ENCODE measurements at regions not wholly inside any gene's neighbourhood (a gene's known extent, or its start where the extent isn't known, plus 50 kb on each side); places are given as distances from the start of the nearest gene placed in this dataset.
"Not testable (repeated sequence)": the region's sequence is repeated elsewhere in the genome, so short reads cannot be mapped to it uniquely, and the experiment has no call there.

DNA sequence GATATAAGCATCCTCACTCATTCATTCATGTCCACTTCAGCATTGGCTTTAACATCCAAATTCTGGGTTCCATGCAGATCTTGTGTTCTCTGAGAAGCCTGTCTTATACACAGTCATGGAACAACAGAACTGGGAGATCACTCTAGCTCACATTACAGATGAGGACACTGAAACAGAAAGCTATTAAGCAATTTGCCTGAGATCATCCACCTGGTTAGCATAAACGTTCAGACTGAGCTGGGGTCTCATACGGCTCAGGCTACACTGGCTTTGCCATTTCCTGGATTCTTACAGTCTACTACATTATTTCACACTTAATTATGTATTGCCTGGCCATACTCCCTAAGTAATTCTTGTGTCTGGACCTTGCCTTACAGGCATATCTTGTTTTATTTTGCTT, 169.4 kb upstream of the FANCL start:
- DNase-seq = no peak
- H3K9me3 Mint-ChIP-seq = no peaks in the 10 kb centered on the region
- H3K27ac Mint-ChIP-seq = no peak overlapping the region
- H3K36me3 Mint-ChIP-seq (ENCODE audit: insufficient read depth in 2 of 2) = no peaks in the 10 kb centered on the region
- no peak overlapping the region for H3K4me3 Mint-ChIP-seq
- no peaks in the 10 kb centered on the region for H3K27me3 Mint-ChIP-seq (ENCODE audit: low read depth)
- ATAC-seq (replicated peaks in 1 of 2) = no peak
- H3K4me1 Mint-ChIP-seq (ENCODE audit: low read depth) = no peaks in the 10 kb centered on the region

DNA sequence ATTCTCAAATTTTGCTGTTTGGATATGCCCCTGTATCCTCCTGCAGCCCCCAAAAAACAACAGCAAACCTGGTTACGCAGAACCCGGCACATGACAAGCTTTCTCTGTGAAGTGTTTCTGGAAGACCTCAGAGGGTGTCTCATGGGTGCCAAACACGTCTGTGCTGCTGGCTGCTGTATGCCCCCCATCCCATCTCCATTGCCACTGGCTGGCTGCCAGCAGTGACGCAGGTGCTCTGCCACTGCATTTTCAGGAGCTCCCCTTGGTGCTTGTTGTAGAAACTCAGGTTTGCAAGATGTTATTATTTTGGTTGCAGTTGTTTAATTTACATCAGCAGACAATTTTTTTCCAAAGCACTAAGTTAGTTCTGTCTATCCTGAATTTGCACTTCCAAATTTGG, 166.4 kb upstream of the FANCL start:
- ATAC-seq (replicated peaks in 1 of 2) (no peak), DNase-seq (no peak)
- Mint-ChIP-seq H3K4me1 (ENCODE audit: low read depth) (no peaks in the 10 kb centered on the region), H3K36me3 (ENCODE audit: insufficient read depth in 2 of 2) (no peaks in the 10 kb centered on the region), H3K4me3 (no peak overlapping the region), H3K27ac (no peak overlapping the region), H3K27me3 (ENCODE audit: low read depth) (no peaks in the 10 kb centered on the region), H3K9me3 (peaks cover 0 to 2% of the 10 kb centered on the region in 2 donors)

DNA sequence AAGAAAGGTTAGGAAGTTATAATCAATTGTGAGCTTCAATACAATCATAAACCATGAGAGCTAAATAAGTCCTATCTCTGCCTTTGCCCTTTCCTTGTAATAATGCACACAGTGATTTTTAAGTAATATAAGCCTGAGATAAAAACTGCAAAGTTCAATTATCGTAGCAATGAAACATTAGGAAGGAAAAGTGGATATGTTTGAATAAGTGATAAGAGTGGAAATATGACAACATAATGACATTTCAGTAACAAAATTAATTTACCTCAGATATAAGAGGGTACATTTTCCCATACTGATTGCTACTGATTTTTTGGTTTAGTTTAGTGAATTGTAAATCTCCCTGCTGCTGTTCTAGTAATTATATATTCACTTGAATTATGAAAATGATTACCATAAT, 164.2 kb upstream of the FANCL start:
- no peaks in the 10 kb centered on the region for H3K27me3 Mint-ChIP-seq (ENCODE audit: low read depth)
- no peak overlapping the region for H3K27ac Mint-ChIP-seq
- no peaks in the 10 kb centered on the region for H3K4me1 Mint-ChIP-seq (ENCODE audit: low read depth)
- peaks cover 0 to 2% of the 10 kb centered on the region in 2 donors for H3K9me3 Mint-ChIP-seq
- ATAC-seq (replicated peaks in 1 of 2) (no peak), DNase-seq (no peak)
- H3K36me3 Mint-ChIP-seq (ENCODE audit: insufficient read depth in 2 of 2) = no peaks in the 10 kb centered on the region
- H3K4me3 Mint-ChIP-seq = no peak overlapping the region

DNA sequence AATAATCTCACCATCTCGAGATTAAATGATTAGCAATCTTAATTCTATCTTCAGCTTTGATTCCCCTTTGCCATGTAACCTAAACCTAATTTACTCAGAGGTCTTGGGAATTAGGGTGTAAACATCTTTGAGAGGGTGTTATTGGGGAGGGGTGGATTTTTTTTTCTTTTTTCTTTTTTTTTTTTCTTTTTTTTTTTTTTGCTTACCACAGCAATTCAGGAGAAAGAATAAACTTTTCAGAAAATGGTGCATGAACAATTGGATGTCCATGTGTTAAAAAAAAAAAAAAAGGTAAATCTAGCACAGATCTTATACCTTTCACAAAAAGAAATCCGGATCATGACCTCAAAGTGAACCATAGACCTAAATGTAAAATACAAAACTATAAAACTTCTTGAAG, 160.8 kb upstream of the FANCL start:
- no peaks in the 10 kb centered on the region for H3K36me3 Mint-ChIP-seq (ENCODE audit: insufficient read depth in 2 of 2)
- H3K9me3 Mint-ChIP-seq = peaks cover 0 to 2% of the 10 kb centered on the region in 2 donors
- H3K27ac Mint-ChIP-seq = no peak overlapping the region
- no peak for DNase-seq
- H3K4me3 Mint-ChIP-seq = no peak overlapping the region
- ATAC-seq (replicated peaks in 1 of 2) = no peak
- H3K4me1 Mint-ChIP-seq (ENCODE audit: low read depth) = no peaks in the 10 kb centered on the region
- H3K27me3 Mint-ChIP-seq (ENCODE audit: low read depth) = no peaks in the 10 kb centered on the region

DNA sequence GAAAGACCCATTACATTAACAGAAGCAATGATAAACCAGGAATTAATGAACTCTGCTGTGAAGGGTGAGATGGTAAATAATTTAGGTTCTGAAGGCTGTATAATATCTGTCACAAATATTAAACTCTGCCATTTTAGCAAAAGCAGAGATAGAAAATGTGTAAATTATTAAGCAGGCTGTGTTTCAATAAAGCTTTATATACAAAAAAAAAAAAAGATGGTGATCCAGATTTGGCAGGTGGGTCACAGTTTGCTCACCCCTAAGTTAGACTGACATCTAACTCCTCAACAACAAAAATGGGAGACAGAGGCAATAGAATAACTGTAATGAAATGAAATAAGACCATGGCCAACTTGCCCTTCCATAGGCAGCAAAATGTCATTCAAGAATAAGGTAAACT, 157.3 kb upstream of the FANCL start:
- Mint-ChIP-seq H3K27ac (no peak overlapping the region), H3K4me1 (ENCODE audit: low read depth) (no peaks in the 10 kb centered on the region), H3K4me3 (no peak overlapping the region), H3K9me3 (peaks cover 0 to 2% of the 10 kb centered on the region in 2 donors), H3K27me3 (ENCODE audit: low read depth) (no peaks in the 10 kb centered on the region), H3K36me3 (ENCODE audit: insufficient read depth in 2 of 2) (no peaks in the 10 kb centered on the region)
- DNase-seq = no peak
- ATAC-seq (replicated peaks in 1 of 2) = no peak

DNA sequence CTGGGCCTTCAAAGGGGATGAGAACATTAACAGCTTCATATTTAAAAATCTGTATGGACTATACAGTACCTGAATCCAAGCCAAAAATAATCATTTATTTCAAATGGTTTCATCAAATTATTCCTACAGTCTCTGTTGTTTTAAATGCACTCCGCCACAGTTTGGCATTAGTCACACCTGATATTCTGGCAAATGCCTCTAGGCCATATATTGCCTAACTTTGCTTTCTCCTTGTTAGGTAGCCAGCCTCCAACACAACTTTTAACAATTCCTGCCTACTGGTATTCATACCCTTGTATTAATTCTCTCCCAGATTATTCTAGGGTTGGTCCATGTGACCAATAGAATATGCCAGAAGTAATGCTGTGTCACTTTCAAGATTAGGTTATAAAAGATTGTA, 146.6 kb upstream of the FANCL start:
- Mint-ChIP-seq H3K4me1 (ENCODE audit: low read depth) (no peaks in the 10 kb centered on the region), H3K9me3 (no peaks in the 10 kb centered on the region), H3K4me3 (no peak overlapping the region), H3K27me3 (ENCODE audit: low read depth) (no peaks in the 10 kb centered on the region), H3K27ac (no peak overlapping the region), H3K36me3 (ENCODE audit: insufficient read depth in 2 of 2) (no peaks in the 10 kb centered on the region)
- ATAC-seq (replicated peaks in 1 of 2) = no peak
- DNase-seq = no peak

DNA sequence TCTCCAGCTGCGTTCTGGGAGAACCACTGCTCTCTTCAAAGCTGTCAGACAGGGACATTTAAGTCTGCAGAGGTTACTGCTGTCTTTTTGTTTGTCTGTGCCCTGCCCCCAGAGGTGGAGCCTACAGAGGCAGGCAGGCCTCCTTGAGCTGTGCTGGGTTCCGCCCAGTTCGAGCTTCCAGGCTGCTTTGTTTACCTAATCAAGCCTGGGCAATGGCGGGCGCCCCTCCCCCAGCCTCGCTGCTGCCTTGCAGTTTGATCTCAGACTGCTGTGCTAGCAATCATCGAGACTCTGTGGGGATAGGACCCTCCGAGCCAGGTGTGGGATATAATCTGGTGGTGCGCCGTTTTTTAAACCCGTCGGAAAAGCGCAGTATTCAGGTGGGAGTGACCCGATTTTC, 145.8 kb upstream of the FANCL start:
- not testable (repeated sequence) for DNase-seq; H3K4me3 Mint-ChIP-seq; H3K4me1 Mint-ChIP-seq (ENCODE audit: low read depth); H3K27me3 Mint-ChIP-seq (ENCODE audit: low read depth); H3K9me3 Mint-ChIP-seq; ATAC-seq (replicated peaks in 1 of 2); H3K27ac Mint-ChIP-seq; H3K36me3 Mint-ChIP-seq (ENCODE audit: insufficient read depth in 2 of 2)

DNA sequence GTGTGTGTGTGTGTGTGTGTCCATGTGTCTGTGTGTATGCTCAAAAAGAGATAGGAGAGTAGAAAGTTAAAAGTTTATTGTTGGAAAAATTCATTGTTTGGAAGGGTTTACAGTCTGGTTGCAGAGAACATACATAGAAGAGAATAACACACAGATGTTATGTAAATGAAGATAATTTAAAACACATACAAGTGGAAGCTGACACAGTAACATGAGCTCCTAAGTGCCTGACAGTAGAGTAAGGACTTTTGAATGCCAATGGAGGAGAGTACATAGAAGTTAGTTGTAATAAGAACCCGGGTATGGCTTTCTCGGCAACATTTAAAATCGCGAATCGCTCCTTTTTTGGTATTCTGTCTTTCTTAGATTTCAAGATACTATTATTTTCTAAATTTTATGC, 137.0 kb upstream of the FANCL start:
- Mint-ChIP-seq H3K4me3 (no peak overlapping the region), H3K4me1 (ENCODE audit: low read depth) (peaks cover 14% of the 10 kb centered on the region), H3K9me3 (no peaks in the 10 kb centered on the region), H3K27me3 (ENCODE audit: low read depth) (peaks cover 16% of the 10 kb centered on the region), H3K36me3 (ENCODE audit: insufficient read depth in 2 of 2) (no peaks in the 10 kb centered on the region), H3K27ac (no peak overlapping the region)
- no peak for DNase-seq
- no peak for ATAC-seq (replicated peaks in 1 of 2)

DNA sequence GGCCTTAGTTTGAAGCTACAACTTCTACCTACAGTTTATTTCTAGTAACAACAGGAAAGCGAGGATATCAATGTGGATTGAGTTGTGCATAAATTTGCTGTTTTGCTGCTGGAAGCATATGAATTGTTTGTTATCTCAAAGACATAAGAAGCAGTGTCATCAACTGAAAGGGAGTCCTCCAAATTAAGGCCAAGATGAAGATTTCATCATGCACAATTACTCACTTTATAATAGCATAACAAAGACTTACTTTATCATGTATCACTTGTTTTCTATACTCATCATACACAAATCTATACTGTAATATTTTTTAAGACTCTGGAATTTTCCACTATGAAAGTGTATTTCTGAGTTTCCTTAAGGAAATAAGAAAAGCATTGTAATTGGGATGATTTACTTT, 136.1 kb upstream of the FANCL start:
- ATAC-seq (replicated peaks in 1 of 2) = peak in 1 of 2 donors; percentile 22

DNA sequence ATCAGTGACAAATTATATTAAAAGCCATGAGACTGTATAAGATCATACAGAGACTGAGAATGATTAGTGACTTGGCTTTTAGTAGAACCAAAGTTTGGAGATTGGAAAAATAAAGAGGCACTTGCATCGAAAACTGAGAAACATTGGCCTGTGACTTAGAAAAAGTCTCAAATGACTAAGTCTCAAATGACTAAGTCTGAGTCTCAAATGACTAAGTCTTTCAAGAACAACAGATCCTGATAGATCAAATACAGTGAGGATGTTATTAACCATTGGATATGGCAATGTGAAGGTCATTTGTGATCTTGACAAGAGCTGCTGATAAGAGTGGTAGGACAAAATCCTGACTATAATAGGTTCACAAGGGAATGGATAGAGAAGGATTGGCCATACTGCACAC, 135.5 kb upstream of the FANCL start:
- H3K9me3 Mint-ChIP-seq = no peaks in the 10 kb centered on the region
- H3K36me3 Mint-ChIP-seq (ENCODE audit: insufficient read depth in 2 of 2) = no peaks in the 10 kb centered on the region
- peaks cover 16% of the 10 kb centered on the region for H3K27me3 Mint-ChIP-seq (ENCODE audit: low read depth)
- H3K27ac Mint-ChIP-seq = peak overlapping the region; percentile 27
- no peak for DNase-seq
- no peak overlapping the region for H3K4me3 Mint-ChIP-seq
- peak; percentile 82 to 84 for ATAC-seq (replicated peaks in 1 of 2)
- H3K4me1 Mint-ChIP-seq (ENCODE audit: low read depth) = peaks cover 14% of the 10 kb centered on the region

More for the DNA sequence above, 136.1 kb upstream of the FANCL start:
- Mint-ChIP-seq H3K4me1 (ENCODE audit: low read depth) (peaks cover 14% of the 10 kb centered on the region), H3K9me3 (no peaks in the 10 kb centered on the region), H3K27ac (no peak overlapping the region), H3K36me3 (ENCODE audit: insufficient read depth in 2 of 2) (no peaks in the 10 kb centered on the region), H3K4me3 (no peak overlapping the region), H3K27me3 (ENCODE audit: low read depth) (peaks cover 16% of the 10 kb centered on the region)
- no peak for DNase-seq

DNA sequence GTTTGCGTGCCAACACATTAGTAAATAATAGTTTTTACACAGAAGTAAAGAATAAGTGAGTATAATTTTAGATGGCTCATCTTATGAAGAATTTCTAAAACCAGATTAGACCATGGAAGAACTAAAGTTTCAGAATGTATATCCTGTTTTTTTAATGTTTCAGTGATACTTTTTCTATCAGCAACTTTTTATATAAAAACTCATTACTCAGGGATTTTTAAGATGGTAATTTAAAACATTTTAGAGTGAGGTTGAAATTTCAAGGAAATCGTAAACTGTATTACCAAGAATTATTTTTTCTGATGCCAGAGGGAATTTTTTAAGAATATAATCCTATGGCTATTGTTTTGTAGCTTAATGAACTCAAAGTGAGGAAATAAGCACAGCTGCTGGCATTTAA, 128.5 kb upstream of the FANCL start:
- H3K36me3 Mint-ChIP-seq (ENCODE audit: insufficient read depth in 2 of 2) = no peaks in the 10 kb centered on the region

DNA sequence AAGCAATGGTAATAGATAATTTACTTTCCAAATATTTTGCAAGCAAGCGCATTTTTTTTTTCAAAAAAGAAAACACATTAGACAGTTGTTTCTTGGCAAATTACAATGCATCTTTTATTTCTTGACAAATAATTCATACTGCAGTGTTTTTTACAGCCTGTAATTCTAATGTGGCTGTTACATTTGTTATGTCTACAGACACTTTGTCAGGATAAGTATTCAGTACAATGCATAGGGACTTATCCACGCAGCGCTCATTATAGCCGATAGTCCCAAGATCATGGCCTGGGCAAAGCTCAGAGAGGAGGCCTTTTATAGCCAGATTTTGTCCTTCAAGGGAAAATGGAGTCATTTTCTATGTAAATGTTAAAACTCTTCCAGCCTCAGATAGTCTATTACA, 123.0 kb upstream of the FANCL start:
- no peak for ATAC-seq (replicated peaks in 1 of 2)
- Mint-ChIP-seq H3K4me1 (ENCODE audit: low read depth) (no peaks in the 10 kb centered on the region), H3K27ac (no peak overlapping the region), H3K9me3 (no peaks in the 10 kb centered on the region), H3K27me3 (ENCODE audit: low read depth) (peaks cover 62% of the 10 kb centered on the region), H3K4me3 (no peak overlapping the region), H3K36me3 (ENCODE audit: insufficient read depth in 2 of 2) (no peaks in the 10 kb centered on the region)
- DNase-seq = no peak

More for the DNA sequence above, 128.5 kb upstream of the FANCL start:
- Mint-ChIP-seq H3K4me1 (ENCODE audit: low read depth) (no peaks in the 10 kb centered on the region), H3K4me3 (no peak overlapping the region), H3K9me3 (no peaks in the 10 kb centered on the region), H3K27ac (no peak overlapping the region), H3K27me3 (ENCODE audit: low read depth) (peaks cover 35% of the 10 kb centered on the region)
- ATAC-seq (replicated peaks in 1 of 2) (no peak), DNase-seq (no peak)

DNA sequence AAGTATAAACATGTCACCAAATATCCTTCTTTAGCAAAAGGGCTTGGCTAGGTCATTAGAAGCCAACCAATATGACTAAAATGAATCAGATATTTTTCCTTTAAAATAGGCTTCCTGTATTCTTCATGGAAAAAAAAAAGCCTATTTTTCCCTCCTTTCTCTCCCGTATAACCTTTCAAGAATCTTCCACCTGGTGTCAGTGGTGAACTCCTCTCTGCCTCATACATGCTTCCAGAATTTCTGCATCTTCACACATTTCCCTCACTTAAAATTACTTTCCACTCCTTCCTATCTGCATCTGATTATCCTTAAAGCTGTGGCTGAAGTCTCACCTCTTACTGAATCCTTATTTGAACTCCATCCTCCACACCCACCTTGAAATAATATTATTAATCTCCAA, 116.9 kb upstream of the FANCL start:
- Mint-ChIP-seq H3K27me3 (ENCODE audit: low read depth) (peaks cover 84% of the 10 kb centered on the region), H3K27ac (no peak overlapping the region)

DNA sequence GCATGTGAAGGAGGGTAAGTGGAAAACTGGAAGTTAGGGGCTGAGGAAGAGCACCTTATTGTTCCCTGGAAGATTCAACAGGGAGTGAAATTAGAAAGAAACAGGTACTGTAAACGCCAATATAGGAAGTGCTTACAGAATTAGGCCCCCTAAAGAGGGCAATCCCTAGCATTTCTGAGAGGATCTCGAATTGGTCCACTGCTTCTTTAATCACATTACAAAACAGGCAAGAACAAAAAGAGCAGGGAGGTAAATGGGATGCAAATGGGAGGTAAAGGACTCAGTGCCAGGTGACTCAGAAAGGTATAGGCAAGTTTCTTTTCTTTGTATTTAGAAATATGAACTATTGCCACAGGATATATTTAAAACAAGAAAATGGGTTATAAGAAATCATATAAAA, 116.4 kb upstream of the FANCL start:
- ATAC-seq (replicated peaks in 1 of 2) = no peak
- Mint-ChIP-seq H3K27ac (no peak overlapping the region), H3K9me3 (no peaks in the 10 kb centered on the region)

More for the DNA sequence above, 116.9 kb upstream of the FANCL start:
- H3K4me3 Mint-ChIP-seq = no peak overlapping the region
- H3K9me3 Mint-ChIP-seq = no peaks in the 10 kb centered on the region
- no peak for DNase-seq
- H3K36me3 Mint-ChIP-seq (ENCODE audit: insufficient read depth in 2 of 2) = no peaks in the 10 kb centered on the region
- no peaks in the 10 kb centered on the region for H3K4me1 Mint-ChIP-seq (ENCODE audit: low read depth)
- ATAC-seq (replicated peaks in 1 of 2) = no peak

More for the DNA sequence above, 116.4 kb upstream of the FANCL start:
- DNase-seq = no peak
- Mint-ChIP-seq H3K4me1 (ENCODE audit: low read depth) (no peaks in the 10 kb centered on the region), H3K27me3 (ENCODE audit: low read depth) (peaks cover 84% of the 10 kb centered on the region), H3K36me3 (ENCODE audit: insufficient read depth in 2 of 2) (no peaks in the 10 kb centered on the region), H3K4me3 (no peak overlapping the region)

All from activated T-cell treated with anti-CD3 and anti-CD28 coated beads, Interleukin-2, amount 50 U/mL, for 72 hours (primary cell).